ENCODE measurements at regions not wholly inside any gene's neighbourhood (a gene's known extent, or its start where the extent isn't known, plus 50 kb on each side); places are given as distances from the start of the nearest gene placed in this dataset.

- Histone ChIP-seq H2BK120ac (ENCODE audit: low read depth, low read length, poor library complexity, severe bottlenecking) (no peak overlapping the region), H4K5ac (ENCODE audit: insufficient read length, low read depth, low read length) (no peak overlapping the region)
- no CpG with 5 or more reads among the region's 2 CpGs for WGBS (ENCODE audit: extremely low coverage, insufficient read length, low lambda C conversion rate)
Measured at GRCh38 chr6:164546263-164546662, 763.1 kb downstream of the C6orf118 start.

More at GRCh38 chr6:164546263-164546662, 763.1 kb downstream of the C6orf118 start:
- H3K23ac ChIP-seq (ENCODE audit: insufficient read length, low read depth, low read length): no peak overlapping the region
- no peak overlapping the region for H3K4me3 Mint-ChIP-seq
- H3K27ac ChIP-seq (ENCODE audit: insufficient read length, low read depth, low read length): no peak overlapping the region
- no peaks in the 10 kb centered on the region for H3K4me1 Mint-ChIP-seq
- no peaks in the 10 kb centered on the region for H3K27me3 Mint-ChIP-seq (ENCODE audit: low read depth)
- H3K18ac ChIP-seq (ENCODE audit: insufficient read length, low read depth, low read length): no peak overlapping the region
- no peak overlapping the region for H4K91ac ChIP-seq (ENCODE audit: insufficient read length, low read depth, low read length)
- no peak overlapping the region for H4K8ac ChIP-seq (replicated peaks; ENCODE audit: insufficient read length, low read depth, low read length)
- H3K27me3 ChIP-seq (ENCODE audit: insufficient read depth, low read length): no peaks in the 10 kb centered on the region
- TF ChIP-seq, protein P1, sequence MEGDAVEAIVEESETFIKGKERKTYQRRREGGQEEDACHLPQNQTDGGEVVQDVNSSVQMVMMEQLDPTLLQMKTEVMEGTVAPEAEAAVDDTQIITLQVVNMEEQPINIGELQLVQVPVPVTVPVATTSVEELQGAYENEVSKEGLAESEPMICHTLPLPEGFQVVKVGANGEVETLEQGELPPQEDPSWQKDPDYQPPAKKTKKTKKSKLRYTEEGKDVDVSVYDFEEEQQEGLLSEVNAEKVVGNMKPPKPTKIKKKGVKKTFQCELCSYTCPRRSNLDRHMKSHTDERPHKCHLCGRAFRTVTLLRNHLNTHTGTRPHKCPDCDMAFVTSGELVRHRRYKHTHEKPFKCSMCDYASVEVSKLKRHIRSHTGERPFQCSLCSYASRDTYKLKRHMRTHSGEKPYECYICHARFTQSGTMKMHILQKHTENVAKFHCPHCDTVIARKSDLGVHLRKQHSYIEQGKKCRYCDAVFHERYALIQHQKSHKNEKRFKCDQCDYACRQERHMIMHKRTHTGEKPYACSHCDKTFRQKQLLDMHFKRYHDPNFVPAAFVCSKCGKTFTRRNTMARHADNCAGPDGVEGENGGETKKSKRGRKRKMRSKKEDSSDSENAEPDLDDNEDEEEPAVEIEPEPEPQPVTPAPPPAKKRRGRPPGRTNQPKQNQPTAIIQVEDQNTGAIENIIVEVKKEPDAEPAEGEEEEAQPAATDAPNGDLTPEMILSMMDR (conservative IDR thresholded peaks at IDR 0.05): no peak
- peaks cover 0 to 6% (median 2%) of the 10 kb centered on the region in 3 experiments; a peak in 5 of 7 replicates for H3K36me3 Mint-ChIP-seq (ENCODE audit: insufficient read depth in 1 of 3, low read depth in 3 of 3)
- H2AK5ac ChIP-seq (ENCODE audit: insufficient read length, low read length): no peak overlapping the region
- no peaks in the 10 kb centered on the region for H3K23me2 ChIP-seq (ENCODE audit: insufficient read length, low read depth, low read length, poor library complexity, severe bottlenecking)
- no peak overlapping the region for H2AFZ ChIP-seq (ENCODE audit: low read length)
- no peaks in the 10 kb centered on the region for H3K79me1 ChIP-seq (ENCODE audit: insufficient read depth, low read depth, low read length, poor library complexity, severe bottlenecking)
- H3K4ac ChIP-seq (ENCODE audit: low read depth, low read length): no peak overlapping the region
- H2BK15ac ChIP-seq (ENCODE audit: low read depth, low read length): no peak overlapping the region
- H2BK5ac ChIP-seq (ENCODE audit: insufficient read length, low read length): no peak overlapping the region
- no peaks in the 10 kb centered on the region for H3K9me3 ChIP-seq (ENCODE audit: control insufficient read depth, low read depth, low read length)
- no peaks in the 10 kb centered on the region for H3K79me2 ChIP-seq (ENCODE audit: insufficient read depth, low read length)
- H3K4me2 ChIP-seq (ENCODE audit: insufficient read depth, insufficient read length, low read length): no peak overlapping the region
- peaks cover 0 to 4% of the 10 kb centered on the region in 2 experiments; a peak in 3 of 5 replicates for H3K9me3 Mint-ChIP-seq
- no peak overlapping the region for H2BK20ac ChIP-seq (ENCODE audit: low read depth, low read length, poor library complexity, severe bottlenecking)
- no peak overlapping the region for H3T11ph ChIP-seq (ENCODE audit: low read length)
- no peak overlapping the region for H3K14ac ChIP-seq (ENCODE audit: insufficient read depth, low read length)
- no peak overlapping the region for H3K56ac ChIP-seq (ENCODE audit: insufficient read length, low read depth, low read length)
- H2BK12ac ChIP-seq (ENCODE audit: insufficient read length, low read depth, low read length): no peak overlapping the region
- H3K27ac Mint-ChIP-seq: no peak overlapping the region
- no peaks in the 10 kb centered on the region for H3K4me1 ChIP-seq (ENCODE audit: insufficient read depth, low read length)
- no peak overlapping the region for H3K9ac ChIP-seq (ENCODE audit: extremely low read depth, insufficient read length, low read length)
- H4K20me1 ChIP-seq (ENCODE audit: control insufficient read depth, insufficient read depth, insufficient read length): no peaks in the 10 kb centered on the region
- DNase-seq: no peak

Data from H9 (cell line).